H9 (cell line): ENCODE measurements at regions not wholly inside any gene's neighbourhood (a gene's known extent, or its start where the extent isn't known, plus 50 kb on each side); places are given as distances from the start of the nearest gene placed in this dataset.

Source experiments
- DNase-seq: peaks from one replicate; pipeline ENCODE4 v3.0.0-alpha.2; 2017
- H2AFZ ChIP-seq: one replicate; pipeline ENCODE4 v1.6.1; 2013; ENCODE audit warnings: mild to moderate bottlenecking, low read length, control low read depth, moderate library complexity
- H2AK5ac ChIP-seq: 2 replicates; pipeline ENCODE4 v1.6.1; 2013; ENCODE audit warnings: low read length, control low read depth, mixed read lengths; ENCODE audit not compliant: insufficient read length
- H2BK120ac ChIP-seq: one replicate; pipeline ENCODE4 v1.6.1; 2013; ENCODE audit warnings: low read depth, mild to moderate bottlenecking, low read length, control low read depth, inconsistent platforms; ENCODE audit not compliant: poor library complexity, severe bottlenecking
- H2BK12ac ChIP-seq: 2 replicates; pipeline ENCODE4 v1.6.1; 2013; ENCODE audit warnings: low read length, control low read depth, mixed read lengths, low read depth; ENCODE audit not compliant: insufficient read length
- H2BK15ac ChIP-seq: 2 replicates; pipeline ENCODE4 v1.6.1; 2013; ENCODE audit warnings: low read depth, low read length, control low read depth
- H2BK20ac ChIP-seq: one replicate; pipeline ENCODE4 v1.6.1; 2013; ENCODE audit warnings: low read depth, mild to moderate bottlenecking, low read length, control low read depth, inconsistent platforms; ENCODE audit not compliant: poor library complexity, severe bottlenecking
- H2BK5ac ChIP-seq: 2 replicates; pipeline ENCODE4 v1.6.1; 2013; ENCODE audit warnings: low read length, control low read depth, mixed read lengths; ENCODE audit not compliant: insufficient read length
- H3K14ac ChIP-seq: 2 replicates; pipeline ENCODE4 v1.6.1; 2013; ENCODE audit warnings: low read length, control low read depth; ENCODE audit not compliant: insufficient read depth
- H3K18ac ChIP-seq: 2 replicates; pipeline ENCODE4 v1.6.1; 2013; ENCODE audit warnings: low read depth, mild to moderate bottlenecking, mixed read lengths, low read length, control low read depth; ENCODE audit not compliant: insufficient read length
- H3K23ac ChIP-seq: 2 replicates; pipeline ENCODE4 v1.6.1; 2013; ENCODE audit warnings: low read length, control low read depth, mixed read lengths, low read depth; ENCODE audit not compliant: insufficient read length
- H3K23me2 ChIP-seq: 2 replicates; pipeline ENCODE4 v1.6.1; 2013; ENCODE audit warnings: low read depth, mild to moderate bottlenecking, mixed read lengths, low read length, control low read depth; ENCODE audit not compliant: insufficient read length, poor library complexity, severe bottlenecking
- H3K27ac ChIP-seq: 2 replicates; pipeline ENCODE4 v1.5.1; 2013; ENCODE audit warnings: low read length, control low read depth, mixed read lengths, low read depth; ENCODE audit not compliant: insufficient read length
- H3K27me3 ChIP-seq: 2 replicates; pipeline ENCODE4 v1.6.1; 2013; ENCODE audit warnings: low read length, control low read depth, inconsistent platforms; ENCODE audit not compliant: insufficient read depth
- H3K4ac ChIP-seq: 2 replicates; pipeline ENCODE4 v1.6.1; 2013; ENCODE audit warnings: low read depth, mild to moderate bottlenecking, control low read depth, inconsistent platforms, low read length, moderate library complexity
- H3K4me1 ChIP-seq: 2 replicates; pipeline ENCODE4 v1.6.1; 2013; ENCODE audit warnings: low read length, control low read depth, inconsistent platforms; ENCODE audit not compliant: insufficient read depth
- H3K4me2 ChIP-seq: 2 replicates; pipeline ENCODE4 v1.6.1; 2013; ENCODE audit warnings: low read length, control low read depth, mixed read lengths; ENCODE audit not compliant: insufficient read length, insufficient read depth
- H3K56ac ChIP-seq: 2 replicates; pipeline ENCODE4 v1.6.1; 2013; ENCODE audit warnings: low read depth, mild to moderate bottlenecking, mixed read lengths, low read length, control low read depth; ENCODE audit not compliant: insufficient read length
- H3K79me1 ChIP-seq: 2 replicates; pipeline ENCODE4 v1.6.1; 2013; ENCODE audit warnings: low read depth, mild to moderate bottlenecking, moderate library complexity, low read length, control low read depth, inconsistent platforms; ENCODE audit not compliant: insufficient read depth, poor library complexity, severe bottlenecking
- H3K79me2 ChIP-seq: 2 replicates; pipeline ENCODE4 v1.6.1; 2013; ENCODE audit warnings: low read length, control low read depth, inconsistent platforms; ENCODE audit not compliant: insufficient read depth
- H3K9ac ChIP-seq: 2 replicates; pipeline ENCODE4 v1.6.1; 2013; ENCODE audit warnings: low read length, control low read depth, mixed read lengths; ENCODE audit not compliant: insufficient read length; ENCODE audit errors: extremely low read depth
- H3K9me3 ChIP-seq: one replicate; pipeline ENCODE4 v1.6.1; 2013; ENCODE audit warnings: low read depth, low read length, inconsistent platforms; ENCODE audit not compliant: control insufficient read depth
- H3T11ph ChIP-seq: one replicate; pipeline ENCODE4 v1.6.1; 2013; ENCODE audit warnings: mild to moderate bottlenecking, low read length, control low read depth, inconsistent platforms
- H4K20me1 ChIP-seq: one replicate; pipeline ENCODE4 v1.6.1; 2013; ENCODE audit not compliant: control insufficient read depth, insufficient read length, insufficient read depth
- H4K5ac ChIP-seq: 2 replicates; pipeline ENCODE4 v1.6.1; 2013; ENCODE audit warnings: low read depth, mild to moderate bottlenecking, mixed read lengths, low read length, control low read depth; ENCODE audit not compliant: insufficient read length
- H4K8ac ChIP-seq: replicated peaks from 2 replicates; pipeline ENCODE4 v1.6.1; 2013; ENCODE audit warnings: low read length, control low read depth, mixed read lengths, low read depth; ENCODE audit not compliant: insufficient read length
- H4K91ac ChIP-seq: 2 replicates; pipeline ENCODE4 v1.6.1; 2013; ENCODE audit warnings: low read depth, mild to moderate bottlenecking, moderate library complexity, mixed read lengths, low read length, control low read depth; ENCODE audit not compliant: insufficient read length
- H3K27ac Mint-ChIP-seq, 3 experiments: 2 replicates in 2 of 3; 3 replicates in 1 of 3; pipeline ENCODE4 v1.8.0; 2020 to 2021; ENCODE audit warnings: mixed read lengths in 3 of 3, mild to moderate bottlenecking in 1 of 3, moderate library complexity in 1 of 3
- H3K27me3 Mint-ChIP-seq: 2 replicates; pipeline ENCODE4 v1.8.0; 2021; ENCODE audit warnings: low read depth, mild to moderate bottlenecking, moderate library complexity, mixed read lengths
- H3K36me3 Mint-ChIP-seq, 3 experiments: 2 replicates in 2 of 3; 3 replicates in 1 of 3; pipeline ENCODE4 v1.8.0; 2020 to 2021; ENCODE audit warnings: low read depth in 3 of 3, mixed read lengths in 3 of 3; ENCODE audit not compliant: insufficient read depth in 1 of 3
- H3K4me1 Mint-ChIP-seq, 2 experiments: 2 replicates each; pipeline ENCODE4 v1.8.0; 2020; ENCODE audit warnings: mixed read lengths in 2 of 2
- H3K4me3 Mint-ChIP-seq, 2 experiments: 2 replicates in 1 of 2; 3 replicates in 1 of 2; pipeline ENCODE4 v1.8.0; 2020 to 2021; ENCODE audit warnings: mild to moderate bottlenecking in 2 of 2, mixed read lengths in 2 of 2, moderate library complexity in 1 of 2
- H3K9me3 Mint-ChIP-seq, 2 experiments: 2 replicates in 1 of 2; 3 replicates in 1 of 2; pipeline ENCODE4 v1.8.0; 2020; ENCODE audit warnings: mild to moderate bottlenecking in 2 of 2, mixed read lengths in 2 of 2, moderate library complexity in 1 of 2
- WGBS: extraction: QIAGEN DNeasy Blood & Tissue Kit; methylation state at CpG from one replicate; pipeline ENCODE4 v1.1.7; 2013; ENCODE audit warnings: missing lambda C conversion rate, low lambda C conversion rate, mixed read lengths; ENCODE audit not compliant: insufficient read length; ENCODE audit errors: extremely low coverage; 5-methylcytosine and 5-hydroxymethylcytosine counted together
- TF ChIP-seq, protein P1 (sequence below): fragments of 200-600 bp; sonication (generic); conservative IDR thresholded peaks from 3 replicates; pipeline ENCODE4 v1.8.0; 2021; ENCODE audit warnings: antibody characterized with exemption, mild to moderate bottlenecking

DNA sequence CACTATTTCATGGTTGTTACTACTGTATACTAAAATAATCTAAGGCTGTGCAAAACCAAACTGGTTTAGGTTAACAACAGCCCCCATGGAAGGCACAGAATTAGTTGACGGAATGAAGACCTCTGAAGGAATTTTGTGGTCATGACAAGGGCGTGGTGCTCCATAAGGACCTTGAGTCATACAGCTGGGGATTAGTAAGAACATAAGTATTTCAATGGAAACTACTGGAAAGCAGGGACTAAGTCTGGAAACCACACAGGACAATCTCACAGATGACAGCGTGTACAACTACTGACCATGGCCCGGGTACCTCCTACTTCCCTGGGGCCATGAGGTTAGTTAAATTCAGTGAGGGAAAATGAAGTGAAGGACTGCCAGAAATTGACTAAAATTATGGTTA, 98.5 kb upstream of the PLEKHA5 start:
- Histone ChIP-seq H3K27ac (no peak overlapping the region), H3K9me3 (peaks cover 16% of the 10 kb centered on the region), H2AFZ (no peak overlapping the region), H3K23ac (no peak overlapping the region), H4K8ac (no peak overlapping the region), H2BK12ac (no peak overlapping the region), H2BK15ac (no peak overlapping the region), H4K20me1 (no peaks in the 10 kb centered on the region), H3K4me2 (no peak overlapping the region), H3K56ac (no peak overlapping the region), H4K91ac (no peak overlapping the region), H3K27me3 (no peaks in the 10 kb centered on the region), H4K5ac (no peak overlapping the region), H2BK5ac (no peak overlapping the region), H3K23me2 (no peaks in the 10 kb centered on the region), H3K4ac (no peak overlapping the region), H3K79me1 (no peaks in the 10 kb centered on the region), H3T11ph (no peak overlapping the region), H3K9ac (no peak overlapping the region), H3K4me1 (peaks cover 4% of the 10 kb centered on the region), H2AK5ac (no peak overlapping the region), H3K18ac (no peak overlapping the region), H2BK120ac (no peak overlapping the region), H3K14ac (no peak overlapping the region), H3K79me2 (no peaks in the 10 kb centered on the region), H2BK20ac (no peak overlapping the region)
- DNase-seq, result no peak
- no peak overlapping the region for H3K27ac Mint-ChIP-seq
- WGBS, result no CpG with 5 or more reads among the region's 4 CpGs
- H3K36me3 Mint-ChIP-seq, result peaks cover 26 to 40% (median 32%) of the 10 kb centered on the region in 3 experiments
- H3K4me3 Mint-ChIP-seq, result no peak overlapping the region
- TF ChIP-seq, protein P1, sequence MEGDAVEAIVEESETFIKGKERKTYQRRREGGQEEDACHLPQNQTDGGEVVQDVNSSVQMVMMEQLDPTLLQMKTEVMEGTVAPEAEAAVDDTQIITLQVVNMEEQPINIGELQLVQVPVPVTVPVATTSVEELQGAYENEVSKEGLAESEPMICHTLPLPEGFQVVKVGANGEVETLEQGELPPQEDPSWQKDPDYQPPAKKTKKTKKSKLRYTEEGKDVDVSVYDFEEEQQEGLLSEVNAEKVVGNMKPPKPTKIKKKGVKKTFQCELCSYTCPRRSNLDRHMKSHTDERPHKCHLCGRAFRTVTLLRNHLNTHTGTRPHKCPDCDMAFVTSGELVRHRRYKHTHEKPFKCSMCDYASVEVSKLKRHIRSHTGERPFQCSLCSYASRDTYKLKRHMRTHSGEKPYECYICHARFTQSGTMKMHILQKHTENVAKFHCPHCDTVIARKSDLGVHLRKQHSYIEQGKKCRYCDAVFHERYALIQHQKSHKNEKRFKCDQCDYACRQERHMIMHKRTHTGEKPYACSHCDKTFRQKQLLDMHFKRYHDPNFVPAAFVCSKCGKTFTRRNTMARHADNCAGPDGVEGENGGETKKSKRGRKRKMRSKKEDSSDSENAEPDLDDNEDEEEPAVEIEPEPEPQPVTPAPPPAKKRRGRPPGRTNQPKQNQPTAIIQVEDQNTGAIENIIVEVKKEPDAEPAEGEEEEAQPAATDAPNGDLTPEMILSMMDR, result no peak
- H3K27me3 Mint-ChIP-seq, result peaks cover 2% of the 10 kb centered on the region; the same call in 1 of the 2 replicates
- peaks cover 16 to 23% of the 10 kb centered on the region in 2 experiments for H3K4me1 Mint-ChIP-seq
- H3K9me3 Mint-ChIP-seq, result peaks cover 32 to 35% of the 10 kb centered on the region in 2 experiments
